Panc1 (cell line): ENCODE measurements at regions not wholly inside any gene's neighbourhood (a gene's known extent, or its start where the extent isn't known, plus 50 kb on each side); places are given as distances from the start of the nearest gene placed in this dataset.

Experiments used
- ATAC-seq: fragments of 200-7000 bp; cut with Tn5 transposase; 2 replicates; pipeline ENCODE4 v1.9.1; 2020; ENCODE audit warnings: mild to moderate bottlenecking, moderate library complexity
- BruUV-seq: library from RNA; stranded (reverse); fragments of 400-500 nt; replicated peaks from 2 replicates; lab custom pipeline; 2021; lab: Mats Ljungman, UMichigan
- CTCF ChIA-PET: fragments of 300-600 bp; sonication (Branson Sonifier 250); formaldehyde crosslinking; loops from one replicate; lab custom pipeline; 2022; ENCODE audit warnings: antibody characterized with exemption; lab: Charles Lee
- POLR2A ChIA-PET: fragments of 300-600 bp; sonication (Branson Sonifier 250); formaldehyde crosslinking; loops from one replicate; lab custom pipeline; 2022; ENCODE audit warnings: antibody characterized with exemption; lab: Charles Lee
- DNase-seq: peaks from one replicate; pipeline ENCODE4 v3.0.0-alpha.2; 2010; ENCODE audit warnings: low read depth, low spot score
- H3K27ac ChIP-seq: 2 replicates; pipeline ENCODE4 v1.5.1; 2011; ENCODE audit warnings: mild to moderate bottlenecking, low read length, inconsistent platforms
- H3K27me3 ChIP-seq: fragments of 200-500 bp; sonication (Bioruptor generic); 2 replicates; pipeline ENCODE4 v1.6.0; 2014; ENCODE audit warnings: low read length, inconsistent platforms; ENCODE audit not compliant: control insufficient read depth, insufficient read depth
- H3K36me3 ChIP-seq: fragments of 200-500 bp; sonication (Bioruptor generic); 2 replicates; pipeline ENCODE4 v1.5.1; 2014; ENCODE audit warnings: inconsistent platforms, mild to moderate bottlenecking, low read length, moderate library complexity; ENCODE audit not compliant: control insufficient read depth, insufficient read depth
- H3K4me1 ChIP-seq: 2 replicates; pipeline ENCODE4 v1.5.1; 2011; ENCODE audit warnings: inconsistent platforms, mild to moderate bottlenecking, low read length, moderate library complexity; ENCODE audit not compliant: control insufficient read depth, insufficient read depth
- H3K4me3 ChIP-seq, 2 experiments: 2 replicates each; pipeline ENCODE4 v1.5.1; 2011 to 2012; ENCODE audit warnings: low read depth in 2 of 2, low read length in 2 of 2, mild to moderate bottlenecking in 2 of 2, inconsistent platforms in 1 of 2, moderate library complexity in 1 of 2
- H3K9me3 ChIP-seq: fragments of 200-500 bp; sonication (Bioruptor generic); 2 replicates; pipeline ENCODE4 v1.5.1; 2014; ENCODE audit warnings: low read depth, mild to moderate bottlenecking, inconsistent platforms, low read length, moderate library complexity; ENCODE audit not compliant: control insufficient read depth, insufficient read depth
- POLR2AphosphoS5 ChIP-seq: IDR thresholded peaks from 2 replicates; pipeline ENCODE4 v1.6.1; 2012; ENCODE audit warnings: mild to moderate bottlenecking, low read depth, low read length, moderate library complexity
- REST ChIP-seq, 2 experiments: IDR thresholded peaks; 2 replicates each; pipeline ENCODE4 v1.6.1; 2011 to 2012; ENCODE audit warnings: low read depth in 2 of 2, control low read depth in 1 of 2, low read length in 1 of 2, mild to moderate bottlenecking in 1 of 2, moderate library complexity in 1 of 2; ENCODE audit not compliant: insufficient read depth in 1 of 2
- SIN3A ChIP-seq: IDR thresholded peaks from 2 replicates; pipeline ENCODE4 v1.6.1; 2012; ENCODE audit warnings: low read depth, mild to moderate bottlenecking, low read length, moderate library complexity, borderline replicate concordance; ENCODE audit not compliant: insufficient read depth
- TCF7L2 ChIP-seq: IDR thresholded peaks from 2 replicates; pipeline ENCODE4 v1.6.1; 2011; ENCODE audit warnings: mild to moderate bottlenecking, low read depth, low read length, inconsistent platforms
- in situ Hi-C: cut with HindIII; loops from 2 replicates; pipeline ENCODE4 v1.10.0; 2016; ENCODE audit warnings: low sequenced_read_pairs, low pct_unique_long_range_greater_than_20kb
- intact Hi-C: fragments of 100-400 bp; cut with micrococcal nuclease; formaldehyde crosslinking; loops from one replicate; pipeline ENCODE4 v1.10.0; 2022; ENCODE audit not compliant: unreplicated experiment
- TF ChIP-seq, protein P1 (sequence below): fragments of 450-650 bp; IDR thresholded peaks from 2 replicates; pipeline ENCODE4 v1.5.1; 2017; ENCODE audit warnings: mild to moderate bottlenecking

GRCh38 chr14:71734885-71735284 lies 197.3 kb upstream of the RGS6 start:
- Histone ChIP-seq H3K4me1 (no peaks in the 10 kb centered on the region), H3K4me3 (no peak overlapping the region), H3K9me3 (no peaks in the 10 kb centered on the region), H3K36me3 (no peaks in the 10 kb centered on the region), H3K27ac (no peak overlapping the region), H3K27me3 (no peaks in the 10 kb centered on the region)
- POLR2A ChIA-PET, result no interaction called here
- intact Hi-C loops, result no loop called here
- no TSS peak for BruUV-seq
- in situ Hi-C loops, result no loop called here
- DNase-seq (no peak), ATAC-seq (no peak)
- TF ChIP-seq, protein P1, sequence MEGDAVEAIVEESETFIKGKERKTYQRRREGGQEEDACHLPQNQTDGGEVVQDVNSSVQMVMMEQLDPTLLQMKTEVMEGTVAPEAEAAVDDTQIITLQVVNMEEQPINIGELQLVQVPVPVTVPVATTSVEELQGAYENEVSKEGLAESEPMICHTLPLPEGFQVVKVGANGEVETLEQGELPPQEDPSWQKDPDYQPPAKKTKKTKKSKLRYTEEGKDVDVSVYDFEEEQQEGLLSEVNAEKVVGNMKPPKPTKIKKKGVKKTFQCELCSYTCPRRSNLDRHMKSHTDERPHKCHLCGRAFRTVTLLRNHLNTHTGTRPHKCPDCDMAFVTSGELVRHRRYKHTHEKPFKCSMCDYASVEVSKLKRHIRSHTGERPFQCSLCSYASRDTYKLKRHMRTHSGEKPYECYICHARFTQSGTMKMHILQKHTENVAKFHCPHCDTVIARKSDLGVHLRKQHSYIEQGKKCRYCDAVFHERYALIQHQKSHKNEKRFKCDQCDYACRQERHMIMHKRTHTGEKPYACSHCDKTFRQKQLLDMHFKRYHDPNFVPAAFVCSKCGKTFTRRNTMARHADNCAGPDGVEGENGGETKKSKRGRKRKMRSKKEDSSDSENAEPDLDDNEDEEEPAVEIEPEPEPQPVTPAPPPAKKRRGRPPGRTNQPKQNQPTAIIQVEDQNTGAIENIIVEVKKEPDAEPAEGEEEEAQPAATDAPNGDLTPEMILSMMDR, result no peak
- TF ChIP-seq POLR2AphosphoS5, result no peak
- TF ChIP-seq SIN3A, result no peak
- TF ChIP-seq REST (IDR thresholded peaks at IDR 0.05; ENCODE audit: insufficient read depth in 1 of 2, low read depth in 2 of 2, low read length in 1 of 2), result no peak
- no peak for TF ChIP-seq TCF7L2
- CTCF ChIA-PET, result no interaction called here

DNA sequence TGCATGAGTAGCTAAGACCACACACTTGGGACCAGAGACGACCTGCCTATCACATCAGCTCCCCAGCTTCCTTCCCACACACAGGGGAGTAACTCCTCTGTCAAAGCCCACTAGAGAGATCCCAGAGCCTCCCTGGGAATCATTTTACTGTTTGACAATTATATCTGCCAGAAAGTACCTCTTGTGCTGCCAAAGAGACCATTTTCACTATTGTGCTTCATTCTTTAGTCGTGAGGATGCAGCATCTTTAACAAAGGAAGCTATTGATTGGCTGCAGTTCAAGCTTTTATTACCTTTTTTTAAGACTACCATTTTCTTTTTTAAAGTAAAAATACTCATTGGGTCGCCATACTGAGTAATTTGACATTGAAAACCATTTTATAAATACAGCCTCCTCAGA lies 194.5 kb upstream of the RGS6 start:
- ChIA-PET POLR2A (interaction anchor here (0.6 kb wide), 1 partner anchor 630 kb away, joined by 5 read pairs; no protein-coding TSS in a partner anchor), CTCF (no interaction called here)
- intact Hi-C loops, result no loop called here
- H3K27ac ChIP-seq, result no peak overlapping the region
- in situ Hi-C loops, result no loop called here
- ATAC-seq (no peak), DNase-seq (no peak)
- H3K4me3 ChIP-seq, result no peak overlapping the region
- no TSS peak for BruUV-seq
- no peaks in the 10 kb centered on the region for H3K36me3 ChIP-seq
- H3K27me3 ChIP-seq, result no peaks in the 10 kb centered on the region
- no peaks in the 10 kb centered on the region for H3K9me3 ChIP-seq
- no peaks in the 10 kb centered on the region for H3K4me1 ChIP-seq
- TF ChIP-seq SIN3A (no peak), POLR2AphosphoS5 (no peak), REST (IDR thresholded peaks at IDR 0.05; ENCODE audit: insufficient read depth in 1 of 2, low read depth in 2 of 2, low read length in 1 of 2) (no peak), TCF7L2 (no peak)
- TF ChIP-seq, protein P1, result no peak
